ENCODE measurements at regions not wholly inside any gene's neighbourhood (a gene's known extent, or its start where the extent isn't known, plus 50 kb on each side); places are given as distances from the start of the nearest gene placed in this dataset.

- TF ChIP-seq CTCF (IDR thresholded peaks at IDR 0.05) (no peak), MAZ (IDR thresholded peaks at IDR 0.05; ENCODE audit: borderline replicate concordance, low read depth, low read length) (no peak), SMC3 (IDR thresholded peaks at IDR 0.05) (no peak), ESRRA (IDR thresholded peaks at IDR 0.05; ENCODE audit: borderline replicate concordance, low read length) (no peak), MAX (IDR thresholded peaks at IDR 0.05) (no peak), MAFK (IDR thresholded peaks at IDR 0.05; ENCODE audit: partially characterized antibody) (no peak), TP53 (CRISPR knock-in tag; IDR thresholded peaks at IDR 0.05) (no peak), BCL3 (IDR thresholded peaks at IDR 0.05) (no peak), HMGXB4 (CRISPR knock-in tag; IDR thresholded peaks at IDR 0.05; ENCODE audit: borderline replicate concordance) (no peak), HOXA7 (CRISPR knock-in tag; IDR thresholded peaks at IDR 0.05) (no peak), JUN (IDR thresholded peaks at IDR 0.05) (no peak)
These were observed 153.6 kb downstream of the HRH4 start for GRCh38 chr18:24613896-24614640.

Measured in A549 (cell line).